SK-N-SH (cell line): ENCODE measurements at regions not wholly inside any gene's neighbourhood (a gene's known extent, or its start where the extent isn't known, plus 50 kb on each side); places are given as distances from the start of the nearest gene placed in this dataset.

ENCODE experiments used
- CTCF ChIA-PET: fragments of 300-600, 350-600 bp; formaldehyde crosslinking; extraction: SDS; loops from one replicate; lab custom pipeline; 2021; lab: Yijun Ruan, JAX
- POLR2A ChIA-PET: fragments of 350-600 bp; sonication (Branson Sonifier 250); formaldehyde crosslinking; extraction: SDS; loops from one replicate; lab custom pipeline; 2020; ENCODE audit warnings: antibody characterized with exemption, inconsistent platforms; lab: Yijun Ruan, JAX
- DNase-seq: peaks from one replicate; pipeline ENCODE4 v3.0.0; 2012
- H2AFZ ChIP-seq: fragments of 200-600 bp; sonication (generic); 2 replicates; pipeline ENCODE4 v1.8.1; 2016; ENCODE audit warnings: antibody characterized with exemption, mild to moderate bottlenecking, low read depth
- H3F3A ChIP-seq: fragments of 200-600 bp; sonication (generic); replicated peaks from 2 replicates; pipeline ENCODE3; 2016; ENCODE audit warnings: antibody characterized with exemption, mild to moderate bottlenecking; ENCODE audit not compliant: insufficient read depth
- H3K27ac ChIP-seq, 2 experiments: fragments of 200-500 bp in 1 of 2; fragments of 200-600 bp in 1 of 2; sonication (Bioruptor generic) in 1 of 2; sonication (generic), shearing (Covaris generic) in 1 of 2; 2 replicates each; pipeline versions ENCODE4 v1.5.1 to v1.6.1; 2014 to 2016; ENCODE audit warnings: low read depth in 2 of 2, inconsistent platforms in 1 of 2, low read length in 1 of 2, mild to moderate bottlenecking in 1 of 2, mixed read lengths in 1 of 2
- H3K27me3 ChIP-seq: fragments of 200-600 bp; sonication (generic), shearing (Covaris generic); 2 replicates; pipeline ENCODE4 v1.6.1; 2016; ENCODE audit warnings: mixed run types; ENCODE audit not compliant: insufficient read depth
- H3K36me3 ChIP-seq, 2 experiments: fragments of 200-500 bp in 1 of 2; fragments of 200-600 bp in 1 of 2; sonication (Bioruptor generic) in 1 of 2; sonication (generic) in 1 of 2; replicated peaks in 1 of 2; 2 replicates each; pipeline versions ENCODE3 to v1.5.1; 2014 to 2016; ENCODE audit warnings: low read length in 1 of 2, mild to moderate bottlenecking in 1 of 2; ENCODE audit not compliant: insufficient read depth in 2 of 2, control insufficient read depth in 1 of 2
- H3K4me1 ChIP-seq, 2 experiments: fragments of 200-500 bp in 1 of 2; fragments of 200-600 bp in 1 of 2; sonication (Bioruptor generic) in 1 of 2; sonication (generic), shearing (Covaris generic) in 1 of 2; 2 replicates each; pipeline versions ENCODE4 v1.5.1 to v1.6.1; 2014 to 2016; ENCODE audit warnings: low read depth in 1 of 2, low read length in 1 of 2, mixed run types in 1 of 2; ENCODE audit not compliant: insufficient read depth in 2 of 2, control insufficient read depth in 1 of 2
- H3K4me2 ChIP-seq: fragments of 200-600 bp; sonication (generic), shearing (Covaris generic); 2 replicates; pipeline ENCODE4 v1.6.1; 2017; ENCODE audit warnings: mixed run types
- H3K4me3 ChIP-seq, 2 experiments: fragments of 200-500 bp in 1 of 2; fragments of 200-600 bp in 1 of 2; sonication (Bioruptor generic) in 1 of 2; sonication (generic), shearing (Covaris generic) in 1 of 2; 2 replicates each; pipeline versions ENCODE4 v1.5.1 to v1.8.1; 2014 to 2016; ENCODE audit warnings: low read depth in 2 of 2, inconsistent platforms in 1 of 2, low read length in 1 of 2, mild to moderate bottlenecking in 1 of 2, mixed read lengths in 1 of 2, moderate library complexity in 1 of 2
- H3K79me2 ChIP-seq: fragments of 200-600 bp; sonication (generic); 2 replicates; pipeline ENCODE4 v1.8.1; 2017; ENCODE audit warnings: mild to moderate bottlenecking; ENCODE audit not compliant: insufficient read depth
- H3K9ac ChIP-seq: fragments of 200-600 bp; sonication (generic); 2 replicates; pipeline ENCODE4 v1.6.1; 2017; ENCODE audit warnings: mixed run types
- H3K9me2 ChIP-seq: fragments of 200-600 bp; sonication (generic); 2 replicates; pipeline ENCODE4 v1.6.1; 2017; ENCODE audit warnings: mixed run types
- H3K9me3 ChIP-seq: fragments of 200-600 bp; sonication (generic); 2 replicates; pipeline ENCODE4 v1.6.1; 2017; ENCODE audit warnings: mixed run types, mild to moderate bottlenecking, moderate library complexity
- H4K20me1 ChIP-seq: fragments of 200-600 bp; sonication (generic); 2 replicates; pipeline ENCODE4 v1.6.1; 2017; ENCODE audit warnings: mild to moderate bottlenecking, mixed run types; ENCODE audit not compliant: insufficient read depth
- FOSL2 ChIP-seq: IDR thresholded peaks from 2 replicates; pipeline ENCODE4 v1.4.0; 2012; ENCODE audit warnings: low read depth, mild to moderate bottlenecking, moderate library complexity, borderline replicate concordance
- FOXJ3 ChIP-seq: sonication (generic); formaldehyde crosslinking; IDR thresholded peaks from 2 replicates; pipeline ENCODE4 v1.5.1; 2020; ENCODE audit warnings: mild to moderate bottlenecking, missing genetic modification reagents
- FOXM1 ChIP-seq: IDR thresholded peaks from 2 replicates; pipeline ENCODE4 v1.4.0; 2012; ENCODE audit warnings: low read depth, mild to moderate bottlenecking
- GATA2 ChIP-seq: sonication (generic); formaldehyde crosslinking; IDR thresholded peaks from 2 replicates; pipeline ENCODE4 v1.5.0; 2020; ENCODE audit warnings: mild to moderate bottlenecking, missing genetic modification reagents
- JUND ChIP-seq: IDR thresholded peaks from 2 replicates; pipeline ENCODE4 v1.4.0; 2012
- MEF2A ChIP-seq: IDR thresholded peaks from 2 replicates; pipeline ENCODE4 v1.4.0; 2012; ENCODE audit warnings: low read depth, borderline replicate concordance
- MXI1 ChIP-seq: IDR thresholded peaks from 2 replicates; pipeline ENCODE4 v1.6.1; 2012; ENCODE audit warnings: mild to moderate bottlenecking, low read depth, low read length, improper control_type of control experiment
- NFIC ChIP-seq: IDR thresholded peaks from 2 replicates; pipeline ENCODE4 v1.4.0; 2012; ENCODE audit warnings: borderline replicate concordance
- POLR2AphosphoS5 ChIP-seq: IDR thresholded peaks from 2 replicates; pipeline ENCODE4 v1.6.1; 2012; ENCODE audit warnings: low read depth, low read length
- RAD21 ChIP-seq: IDR thresholded peaks from 2 replicates; pipeline ENCODE4 v1.6.1; 2012; ENCODE audit warnings: mild to moderate bottlenecking, low read length
- SIN3A ChIP-seq: IDR thresholded peaks from 2 replicates; pipeline ENCODE4 v1.6.1; 2012; ENCODE audit warnings: low read depth, mild to moderate bottlenecking, low read length, moderate library complexity, borderline replicate concordance
- SMC3 ChIP-seq: IDR thresholded peaks from 2 replicates; pipeline ENCODE4 v1.6.1; 2012; ENCODE audit warnings: low read depth, low read length, improper control_type of control experiment
- TEAD4 ChIP-seq: IDR thresholded peaks from 2 replicates; pipeline ENCODE4 v1.4.0; 2012; ENCODE audit warnings: mild to moderate bottlenecking, borderline replicate concordance; ENCODE audit not compliant: insufficient read depth
- WGBS: methylation state at CpG from one replicate; pipeline ENCODE4 v1.1.6; 2017; ENCODE audit warnings: low lambda C conversion rate; 5-methylcytosine and 5-hydroxymethylcytosine counted together
- TF ChIP-seq, protein P1 (sequence below): IDR thresholded peaks from 2 replicates; pipeline ENCODE4 v1.4.0; 2012; ENCODE audit warnings: low read depth
- TF ChIP-seq, protein P2 (sequence below): IDR thresholded peaks from 2 replicates; pipeline ENCODE4; 2012
- TF ChIP-seq, protein P3 (sequence below): IDR thresholded peaks from 2 replicates; pipeline ENCODE4 v1.4.0; 2012; ENCODE audit warnings: low read depth, borderline replicate concordance
- TF ChIP-seq, protein P4 (sequence below): fragments of 200-600 bp; sonication (generic); IDR thresholded peaks from 2 replicates; pipeline ENCODE4 v1.6.1; 2017; ENCODE audit warnings: antibody characterized with exemption, mild to moderate bottlenecking, moderate library complexity

DNA sequence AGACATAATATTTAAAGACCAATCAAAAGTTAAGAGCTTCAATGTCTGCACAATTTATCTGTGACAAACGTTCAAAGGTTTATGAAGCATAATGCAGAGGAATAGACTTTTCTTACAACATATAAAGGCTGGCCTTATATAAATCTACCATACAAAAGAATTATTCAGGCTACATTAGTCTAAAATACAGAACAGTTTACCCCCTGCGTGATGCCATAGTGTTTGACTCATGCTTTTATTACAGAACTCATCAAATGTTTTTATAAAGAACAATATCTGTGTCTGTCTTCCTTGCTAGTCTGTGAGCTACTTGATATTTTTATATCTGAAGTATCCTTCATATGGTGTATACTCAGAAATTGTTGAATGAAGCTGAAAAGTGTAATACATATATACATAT, 1084.5 kb upstream of the FLRT2 start:
- POLR2A ChIA-PET = no interaction called here
- 13% methylated on average over 2 of the region's 2 CpGs for WGBS

DNA sequence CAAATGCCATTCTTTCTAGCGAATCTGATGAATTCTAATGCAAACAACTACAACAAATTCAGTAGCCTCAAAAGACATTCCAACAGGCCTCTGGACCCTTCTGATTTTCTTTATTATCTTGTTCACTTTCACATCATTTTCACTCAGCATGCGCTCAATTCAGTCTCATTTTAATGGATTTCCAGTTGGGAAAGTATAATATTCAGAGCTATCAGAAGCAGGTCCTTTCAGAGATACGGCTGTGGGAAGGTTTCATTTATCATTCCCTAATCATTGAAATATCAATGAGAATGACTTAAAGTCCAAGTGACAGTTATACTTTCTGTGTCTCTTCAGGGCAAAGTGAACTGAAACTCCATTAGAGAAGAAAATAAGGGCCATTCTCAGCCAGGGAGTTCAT, 1083.7 kb upstream of the FLRT2 start:
- H3K27ac ChIP-seq = no peak overlapping the region
- CTCF ChIA-PET = interaction anchor here (0.8 to 1.1 kb wide), 2 partner anchors 41 to 1123 kb away, joined by 3 read pairs; no protein-coding TSS in a partner anchor
- no peaks in the 10 kb centered on the region for H4K20me1 ChIP-seq
- H3K9me3 ChIP-seq = no peaks in the 10 kb centered on the region
- TF ChIP-seq POLR2AphosphoS5 = no peak
- TF ChIP-seq, protein P1, sequence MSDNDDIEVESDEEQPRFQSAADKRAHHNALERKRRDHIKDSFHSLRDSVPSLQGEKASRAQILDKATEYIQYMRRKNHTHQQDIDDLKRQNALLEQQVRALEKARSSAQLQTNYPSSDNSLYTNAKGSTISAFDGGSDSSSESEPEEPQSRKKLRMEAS = no peak
- TF ChIP-seq MEF2A = no peak
- no peak for TF ChIP-seq FOSL2
- TF ChIP-seq FOXJ3 = no peak
- TF ChIP-seq GATA2 = no peak
- TF ChIP-seq, all 33 proteins: peak for 0
- Histone ChIP-seq H3K4me1 (no peaks in the 10 kb centered on the region), H3K4me3 (no peak overlapping the region), H3K36me3 (no peaks in the 10 kb centered on the region), H3K4me2 (no peak overlapping the region), H2AFZ (no peak overlapping the region), H3K79me2 (no peaks in the 10 kb centered on the region), H3F3A (no peaks in the 10 kb centered on the region), H3K9me2 (no peaks in the 10 kb centered on the region), H3K9ac (no peak overlapping the region), H3K27me3 (no peaks in the 10 kb centered on the region; the same call in 1 of the 2 replicates)
- DNase-seq = no peak
- WGBS = 2% methylated on average over 3 of the region's 3 CpGs
- POLR2A ChIA-PET = no interaction called here

More for the DNA sequence above, 1084.5 kb upstream of the FLRT2 start:
- H3K4me2 ChIP-seq = no peak overlapping the region
- no peak overlapping the region for H3K9ac ChIP-seq
- CTCF ChIA-PET = interaction anchor here (1.1 kb wide), 1 partner anchor 42 kb away, joined by 3 read pairs; no protein-coding TSS in a partner anchor
- no peak for DNase-seq
- H3K4me1 ChIP-seq = no peaks in the 10 kb centered on the region
- H3K4me3 ChIP-seq = no peak overlapping the region
- no peaks in the 10 kb centered on the region for H4K20me1 ChIP-seq
- H2AFZ ChIP-seq = no peak overlapping the region
- no peaks in the 10 kb centered on the region for H3K9me3 ChIP-seq
- no peak overlapping the region for H3K27ac ChIP-seq
- no peaks in the 10 kb centered on the region for H3K9me2 ChIP-seq
- TF ChIP-seq, protein P2, sequence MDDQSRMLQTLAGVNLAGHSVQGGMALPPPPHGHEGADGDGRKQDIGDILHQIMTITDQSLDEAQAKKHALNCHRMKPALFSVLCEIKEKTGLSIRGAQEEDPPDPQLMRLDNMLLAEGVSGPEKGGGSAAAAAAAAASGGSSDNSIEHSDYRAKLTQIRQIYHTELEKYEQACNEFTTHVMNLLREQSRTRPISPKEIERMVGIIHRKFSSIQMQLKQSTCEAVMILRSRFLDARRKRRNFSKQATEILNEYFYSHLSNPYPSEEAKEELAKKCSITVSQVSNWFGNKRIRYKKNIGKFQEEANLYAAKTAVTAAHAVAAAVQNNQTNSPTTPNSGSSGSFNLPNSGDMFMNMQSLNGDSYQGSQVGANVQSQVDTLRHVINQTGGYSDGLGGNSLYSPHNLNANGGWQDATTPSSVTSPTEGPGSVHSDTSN = no peak
- TF ChIP-seq JUND = no peak
- TF ChIP-seq, protein P3, sequence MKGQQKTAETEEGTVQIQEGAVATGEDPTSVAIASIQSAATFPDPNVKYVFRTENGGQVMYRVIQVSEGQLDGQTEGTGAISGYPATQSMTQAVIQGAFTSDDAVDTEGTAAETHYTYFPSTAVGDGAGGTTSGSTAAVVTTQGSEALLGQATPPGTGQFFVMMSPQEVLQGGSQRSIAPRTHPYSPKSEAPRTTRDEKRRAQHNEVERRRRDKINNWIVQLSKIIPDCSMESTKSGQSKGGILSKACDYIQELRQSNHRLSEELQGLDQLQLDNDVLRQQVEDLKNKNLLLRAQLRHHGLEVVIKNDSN = no peak
- H3F3A ChIP-seq = no peaks in the 10 kb centered on the region
- no peaks in the 10 kb centered on the region; the same call in 1 of the 2 replicates for H3K27me3 ChIP-seq
- H3K36me3 ChIP-seq = no peaks in the 10 kb centered on the region
- no peaks in the 10 kb centered on the region for H3K79me2 ChIP-seq

DNA sequence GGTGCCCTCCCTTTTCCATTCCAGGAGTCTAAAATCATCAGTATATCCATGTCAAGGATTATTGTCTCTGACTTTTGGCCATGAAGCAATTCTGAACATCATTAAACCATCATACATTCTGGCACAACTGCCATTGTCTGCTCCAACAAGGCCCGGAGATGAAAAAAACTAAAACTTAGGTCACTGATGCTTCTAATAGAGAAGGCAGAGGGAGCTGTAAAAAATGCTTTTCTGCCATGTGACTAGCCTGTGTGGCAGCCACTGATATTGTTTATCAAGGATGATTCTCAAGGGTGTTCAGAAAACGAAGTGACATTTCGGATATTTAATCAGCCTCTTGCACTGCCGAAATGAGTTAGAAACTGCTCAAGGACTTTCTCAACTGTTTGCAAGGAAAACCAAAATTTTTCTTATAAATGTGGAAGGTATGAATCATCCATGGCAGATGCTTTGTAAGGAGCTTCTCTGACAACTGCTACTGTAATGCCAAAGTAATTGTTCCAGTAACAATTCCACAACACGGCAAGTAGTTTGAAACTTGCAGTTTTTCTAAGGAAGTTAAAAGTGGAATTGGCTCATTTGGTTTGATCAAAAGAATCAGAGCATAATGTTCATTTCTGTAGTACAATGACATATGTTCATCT, 1076.5 kb upstream of the FLRT2 start:
- DNase-seq = no peak
- no peak overlapping the region for H2AFZ ChIP-seq
- H3K79me2 ChIP-seq = no peaks in the 10 kb centered on the region
- peaks cover 8% of the 10 kb centered on the region; the same call in 1 of the 2 replicates for H3K27me3 ChIP-seq
- H3K9ac ChIP-seq = no peak overlapping the region
- H4K20me1 ChIP-seq = no peaks in the 10 kb centered on the region
- no peaks in the 10 kb centered on the region for H3K36me3 ChIP-seq
- ChIA-PET POLR2A (no interaction called here), CTCF (no interaction called here)
- no peak overlapping the region for H3K27ac ChIP-seq
- H3K9me2 ChIP-seq = no peaks in the 10 kb centered on the region
- no peaks in the 10 kb centered on the region for H3F3A ChIP-seq
- H3K4me1 ChIP-seq = no peaks in the 10 kb centered on the region
- 57% methylated on average over 5 of the region's 5 CpGs for WGBS
- no peak overlapping the region for H3K4me3 ChIP-seq
- no peaks in the 10 kb centered on the region for H3K9me3 ChIP-seq
- H3K4me2 ChIP-seq = no peak overlapping the region
- no peak for TF ChIP-seq RAD21
- TF ChIP-seq, protein P4, sequence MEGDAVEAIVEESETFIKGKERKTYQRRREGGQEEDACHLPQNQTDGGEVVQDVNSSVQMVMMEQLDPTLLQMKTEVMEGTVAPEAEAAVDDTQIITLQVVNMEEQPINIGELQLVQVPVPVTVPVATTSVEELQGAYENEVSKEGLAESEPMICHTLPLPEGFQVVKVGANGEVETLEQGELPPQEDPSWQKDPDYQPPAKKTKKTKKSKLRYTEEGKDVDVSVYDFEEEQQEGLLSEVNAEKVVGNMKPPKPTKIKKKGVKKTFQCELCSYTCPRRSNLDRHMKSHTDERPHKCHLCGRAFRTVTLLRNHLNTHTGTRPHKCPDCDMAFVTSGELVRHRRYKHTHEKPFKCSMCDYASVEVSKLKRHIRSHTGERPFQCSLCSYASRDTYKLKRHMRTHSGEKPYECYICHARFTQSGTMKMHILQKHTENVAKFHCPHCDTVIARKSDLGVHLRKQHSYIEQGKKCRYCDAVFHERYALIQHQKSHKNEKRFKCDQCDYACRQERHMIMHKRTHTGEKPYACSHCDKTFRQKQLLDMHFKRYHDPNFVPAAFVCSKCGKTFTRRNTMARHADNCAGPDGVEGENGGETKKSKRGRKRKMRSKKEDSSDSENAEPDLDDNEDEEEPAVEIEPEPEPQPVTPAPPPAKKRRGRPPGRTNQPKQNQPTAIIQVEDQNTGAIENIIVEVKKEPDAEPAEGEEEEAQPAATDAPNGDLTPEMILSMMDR = no peak
- TF ChIP-seq MXI1 = no peak
- TF ChIP-seq, protein P2 = no peak
- no peak for TF ChIP-seq POLR2AphosphoS5
- no peak for TF ChIP-seq NFIC
- no peak for TF ChIP-seq FOSL2
- TF ChIP-seq FOXM1 = no peak
- no peak for TF ChIP-seq TEAD4
- no peak for TF ChIP-seq SMC3
- TF ChIP-seq SIN3A = no peak
